ENCODE measurements at regions not wholly inside any gene's neighbourhood (a gene's known extent, or its start where the extent isn't known, plus 50 kb on each side); places are given as distances from the start of the nearest gene placed in this dataset.

GRCh38 chr12:3367750-3368444 lies 123.1 kb upstream of the PRMT8 start:
- TF ChIP-seq CTCF (IDR thresholded peaks at IDR 0.05; ENCODE audit: low read depth, low read length) = no peak
- TF ChIP-seq EZH2phosphoT487 (IDR thresholded peaks at IDR 0.05; ENCODE audit: low read depth) = no peak
